Thyroid gland (tissue), 4 donors: ENCODE measurements at regions not wholly inside any gene's neighbourhood (a gene's known extent, or its start where the extent isn't known, plus 50 kb on each side); places are given as distances from the start of the nearest gene placed in this dataset.

Experiments
- DNase-seq, 2 donors: peaks; one replicate each; pipeline ENCODE4 v3.0.0-alpha.2; 2019
- H3K27ac ChIP-seq, 3 donors: fragments of 200-600 bp; sonication (generic); 1 replicate in 2 of 3; 2 replicates in 1 of 3; pipeline ENCODE4 v1.5.1; 2016 to 2019; ENCODE audit warnings: mild to moderate bottlenecking in 1 of 3, moderate library complexity in 1 of 3
- H3K27me3 ChIP-seq: fragments of 200-600 bp; sonication (generic); one replicate; pipeline ENCODE4 v1.5.1; 2019
- H3K36me3 ChIP-seq, 2 donors: fragments of 200-600 bp; sonication (generic); one replicate each; pipeline ENCODE4 v1.5.1; 2016 to 2019
- H3K4me1 ChIP-seq, 2 donors: fragments of 200-600 bp; sonication (generic); one replicate each; pipeline ENCODE4 v1.5.1; 2017 to 2019
- H3K4me3 ChIP-seq, 3 donors: fragments of 200-600 bp; sonication (generic); replicated peaks in 1 of 3; 1 replicate in 2 of 3; 2 replicates in 1 of 3; pipeline ENCODE4 v1.5.1; 2016; ENCODE audit warnings: mild to moderate bottlenecking in 1 of 3
- H3K9me3 ChIP-seq: fragments of 200-600 bp; sonication (generic); one replicate; pipeline ENCODE4 v1.5.1; 2017
- POLR2A ChIP-seq, 2 donors: fragments of 450-650 bp; IDR thresholded peaks; one replicate each; pipeline ENCODE4 v1.6.1; 2017; ENCODE audit warnings: antibody characterized with exemption in 2 of 2, mild to moderate bottlenecking in 2 of 2, moderate library complexity in 1 of 2
- WGBS, 2 donors: methylation state at CpG; one replicate each; pipeline ENCODE4 v1.1.5; 2017; 5-methylcytosine and 5-hydroxymethylcytosine counted together
- intact Hi-C: fragments of 100-400 bp; cut with DNase I; formaldehyde crosslinking; loops from one replicate; pipeline ENCODE4 v1.15.1; 2023
- TF ChIP-seq, protein P1 (sequence below), 6 experiments: fragments of 200-600 bp in 3 of 6; fragments of 450-650 bp in 3 of 6; sonication (generic) in 3 of 6; IDR thresholded peaks; one replicate each; pipeline ENCODE4 v1.5.1; 2016 to 2019; ENCODE audit warnings: antibody characterized with exemption in 6 of 6, mild to moderate bottlenecking in 2 of 6, inconsistent platforms in 1 of 6, moderate library complexity in 1 of 6

DNA sequence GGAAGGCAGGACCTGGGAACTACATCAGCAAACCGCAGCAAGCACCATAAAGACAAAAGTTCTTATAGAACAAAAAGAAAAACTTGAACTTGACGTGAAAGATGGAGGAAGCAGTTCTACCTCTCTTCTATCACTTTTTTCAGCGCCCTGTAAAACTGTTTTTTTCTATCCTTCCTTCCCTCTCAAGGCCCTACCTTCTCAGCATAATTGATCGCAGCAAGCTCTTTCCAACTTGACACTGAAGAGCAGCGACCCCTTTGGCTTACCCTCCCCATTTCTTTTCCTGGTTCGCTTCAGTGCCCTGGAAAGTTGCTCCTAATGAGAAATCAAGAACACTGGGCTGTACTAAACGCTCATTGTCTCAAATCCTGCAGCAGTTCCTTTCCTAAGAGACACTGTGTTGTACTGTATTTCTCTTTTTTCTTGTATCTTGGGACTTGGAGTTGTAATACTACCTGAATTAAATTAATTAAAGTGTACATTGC lies 150.6 kb upstream of the SLC4A4 start:
- 7 to 10% methylated on average over 7 of the region's 7 CpGs for WGBS, 2 donors
- TF ChIP-seq, protein P1, sequence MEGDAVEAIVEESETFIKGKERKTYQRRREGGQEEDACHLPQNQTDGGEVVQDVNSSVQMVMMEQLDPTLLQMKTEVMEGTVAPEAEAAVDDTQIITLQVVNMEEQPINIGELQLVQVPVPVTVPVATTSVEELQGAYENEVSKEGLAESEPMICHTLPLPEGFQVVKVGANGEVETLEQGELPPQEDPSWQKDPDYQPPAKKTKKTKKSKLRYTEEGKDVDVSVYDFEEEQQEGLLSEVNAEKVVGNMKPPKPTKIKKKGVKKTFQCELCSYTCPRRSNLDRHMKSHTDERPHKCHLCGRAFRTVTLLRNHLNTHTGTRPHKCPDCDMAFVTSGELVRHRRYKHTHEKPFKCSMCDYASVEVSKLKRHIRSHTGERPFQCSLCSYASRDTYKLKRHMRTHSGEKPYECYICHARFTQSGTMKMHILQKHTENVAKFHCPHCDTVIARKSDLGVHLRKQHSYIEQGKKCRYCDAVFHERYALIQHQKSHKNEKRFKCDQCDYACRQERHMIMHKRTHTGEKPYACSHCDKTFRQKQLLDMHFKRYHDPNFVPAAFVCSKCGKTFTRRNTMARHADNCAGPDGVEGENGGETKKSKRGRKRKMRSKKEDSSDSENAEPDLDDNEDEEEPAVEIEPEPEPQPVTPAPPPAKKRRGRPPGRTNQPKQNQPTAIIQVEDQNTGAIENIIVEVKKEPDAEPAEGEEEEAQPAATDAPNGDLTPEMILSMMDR (IDR thresholded peaks at IDR 0.05): no peak
- no peak for TF ChIP-seq POLR2A (IDR thresholded peaks at IDR 0.05)
- H3K27ac ChIP-seq: peak overlapping the region; percentile 80 to 93 (median 86)
- peak overlapping the region in 2 of 3 donors; percentile 63 to 69 for H3K4me3 ChIP-seq
- no peaks in the 10 kb centered on the region for H3K27me3 ChIP-seq
- H3K36me3 ChIP-seq: no peaks in the 10 kb centered on the region
- peaks cover 9 to 23% of the 10 kb centered on the region in 2 donors for H3K4me1 ChIP-seq
- no peaks in the 10 kb centered on the region for H3K9me3 ChIP-seq
- DNase-seq: peak in 1 of 2 donors; percentile 3
- intact Hi-C loops: no loop called here

DNA sequence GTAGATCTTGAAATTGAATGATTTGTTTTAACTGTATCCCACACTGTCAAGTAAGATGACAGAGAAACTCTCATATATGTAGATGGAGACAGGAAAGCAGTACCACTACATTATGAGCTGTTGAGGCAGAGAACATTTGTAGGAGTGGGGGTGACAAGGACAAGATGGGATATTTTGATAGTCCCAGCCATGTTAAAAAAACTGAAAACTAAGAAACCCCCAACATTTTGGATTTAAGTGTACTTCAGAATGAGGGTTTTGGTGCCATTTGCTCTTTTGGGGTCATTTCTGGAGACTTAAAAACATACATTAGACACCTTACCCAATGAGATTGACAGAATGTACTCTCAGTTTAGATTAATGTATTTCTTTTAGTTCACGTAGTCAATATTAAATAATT lies 149.9 kb upstream of the SLC4A4 start:
- intact Hi-C loops: no loop called here
- DNase-seq: no peak
- Histone ChIP-seq H3K4me1 (peaks cover 9 to 23% of the 10 kb centered on the region in 2 donors), H3K9me3 (no peaks in the 10 kb centered on the region), H3K27ac (peak overlapping the region; percentile 80 to 93 (median 86)), H3K4me3 (no peak overlapping the region), H3K36me3 (no peaks in the 10 kb centered on the region), H3K27me3 (no peaks in the 10 kb centered on the region)
- 41 to 49% methylated on average over 1 of the region's 1 CpG for WGBS, 2 donors
- TF ChIP-seq, protein P1 (IDR thresholded peaks at IDR 0.05): no peak
- no peak for TF ChIP-seq POLR2A (IDR thresholded peaks at IDR 0.05)

DNA sequence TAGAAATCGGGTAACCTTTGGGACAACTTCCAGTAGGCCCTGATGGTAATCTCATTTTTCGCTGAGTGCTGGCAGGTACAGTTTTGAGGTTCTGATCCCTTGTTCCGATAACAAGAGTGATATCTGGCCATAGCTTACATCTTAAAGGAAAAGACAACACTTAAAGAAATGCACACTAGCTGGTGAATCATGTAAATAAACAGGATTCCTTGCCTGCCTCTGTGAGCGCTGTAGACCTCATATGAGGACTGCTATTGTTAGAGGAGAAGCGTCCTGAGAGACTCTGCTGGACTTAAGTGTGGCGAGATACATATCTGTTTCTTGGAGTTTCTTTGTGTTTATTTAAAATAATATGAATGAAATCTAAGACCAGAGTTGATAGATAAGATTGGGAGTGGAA lies 149.3 kb upstream of the SLC4A4 start:
- no peak for TF ChIP-seq POLR2A (IDR thresholded peaks at IDR 0.05)
- TF ChIP-seq, protein P1 (IDR thresholded peaks at IDR 0.05): no peak
- peak in 1 of 2 donors; percentile 15 for DNase-seq
- Histone ChIP-seq H3K27ac (peak overlapping the region; percentile 80 to 93 (median 86)), H3K4me3 (no peak overlapping the region), H3K36me3 (no peaks in the 10 kb centered on the region), H3K4me1 (peaks cover 13 to 28% of the 10 kb centered on the region in 2 donors), H3K9me3 (no peaks in the 10 kb centered on the region), H3K27me3 (no peaks in the 10 kb centered on the region)
- WGBS, 2 donors: 41 to 64% methylated on average over 6 of the region's 6 CpGs
- intact Hi-C loops: no loop called here

DNA sequence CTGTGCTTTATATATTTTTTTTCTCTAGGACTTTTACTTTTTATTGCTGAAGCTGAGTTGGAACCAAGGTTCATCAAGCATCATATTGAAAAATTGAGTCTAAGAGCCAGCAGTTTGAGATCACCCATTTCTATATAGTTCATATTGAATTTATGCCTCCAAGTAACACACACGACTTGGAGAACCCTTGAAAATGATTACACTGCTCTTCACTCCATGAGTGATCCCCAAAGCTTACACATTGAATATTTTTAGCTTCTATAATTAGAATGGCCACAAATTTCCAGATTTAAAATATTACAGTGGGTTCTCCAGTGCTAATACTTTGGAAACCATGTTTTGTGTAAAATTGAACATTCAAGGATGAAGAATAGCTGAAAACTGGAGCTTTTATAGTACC lies 144.4 kb upstream of the SLC4A4 start:
- WGBS, 2 donors: 24 to 41% methylated on average over 1 of the region's 1 CpG
- H3K4me3 ChIP-seq: no peak overlapping the region

DNA sequence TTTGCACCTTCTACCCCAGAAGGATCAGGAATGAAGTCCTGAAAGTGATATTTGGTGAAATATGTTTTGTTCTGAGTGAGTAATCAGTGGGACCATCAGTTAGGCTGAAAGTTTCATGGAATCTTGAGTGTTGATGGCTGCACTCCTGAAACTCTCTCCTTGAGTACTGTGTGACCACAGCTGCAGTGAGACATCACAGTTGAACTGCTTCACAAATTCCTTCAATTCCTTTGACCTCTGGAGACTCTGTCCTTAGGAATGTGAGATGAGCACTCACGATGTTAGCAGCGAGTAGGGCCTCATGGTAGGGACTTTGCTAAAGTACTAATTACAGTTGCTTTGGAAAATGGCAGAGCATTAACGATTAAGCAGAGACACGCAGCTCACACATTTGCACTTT lies 142.9 kb upstream of the SLC4A4 start:
- peak overlapping the region; percentile 81 to 94 (median 85) for H3K27ac ChIP-seq
- WGBS, 2 donors: 31 to 33% methylated on average over 4 of the region's 4 CpGs
- H3K4me3 ChIP-seq: no peak overlapping the region
- intact Hi-C loops: no loop called here
- no peaks in the 10 kb centered on the region for H3K9me3 ChIP-seq
- H3K4me1 ChIP-seq: peaks cover 30 to 36% of the 10 kb centered on the region in 2 donors
- H3K27me3 ChIP-seq: no peaks in the 10 kb centered on the region
- DNase-seq: peak; percentile 50 to 55
- peak in 1 of 2 donors; percentile 26 for TF ChIP-seq POLR2A (IDR thresholded peaks at IDR 0.05)
- TF ChIP-seq, protein P1 (IDR thresholded peaks at IDR 0.05): no peak
- H3K36me3 ChIP-seq: no peaks in the 10 kb centered on the region

More for the DNA sequence above, 144.4 kb upstream of the SLC4A4 start:
- TF ChIP-seq, protein P1 (IDR thresholded peaks at IDR 0.05): no peak
- TF ChIP-seq POLR2A (IDR thresholded peaks at IDR 0.05): no peak
- DNase-seq: no peak
- H3K36me3 ChIP-seq: no peaks in the 10 kb centered on the region
- intact Hi-C loops: no loop called here
- peak overlapping the region; percentile 21 to 94 (median 32) for H3K27ac ChIP-seq
- no peaks in the 10 kb centered on the region for H3K27me3 ChIP-seq
- H3K9me3 ChIP-seq: no peaks in the 10 kb centered on the region
- H3K4me1 ChIP-seq: peaks cover 33 to 42% of the 10 kb centered on the region in 2 donors
